ENCODE measurements at regions not wholly inside any gene's neighbourhood (a gene's known extent, or its start where the extent isn't known, plus 50 kb on each side); places are given as distances from the start of the nearest gene placed in this dataset.

DNA sequence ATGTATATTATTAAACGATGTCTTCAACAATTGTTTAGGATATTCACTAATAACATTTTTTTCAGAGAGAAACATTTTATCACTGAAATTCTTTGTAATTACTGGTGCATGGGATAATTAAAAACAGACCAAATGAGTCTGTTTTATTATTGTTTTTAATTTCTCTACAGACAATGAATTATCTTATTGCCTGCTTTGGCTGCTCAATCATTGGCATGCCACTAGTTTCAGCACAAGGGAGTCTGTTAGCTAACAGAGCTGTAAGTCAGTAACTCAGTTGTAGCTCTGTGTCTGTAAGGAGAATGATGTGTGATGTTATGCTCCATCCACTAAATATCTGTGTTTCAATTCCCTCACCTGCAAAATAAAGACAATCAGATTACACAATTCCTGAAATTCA is 443.9 kb downstream of the PRR16 start:
- H3K9me3 Mint-ChIP-seq: peaks cover 9% of the 10 kb centered on the region
- TF ChIP-seq, protein P1, sequence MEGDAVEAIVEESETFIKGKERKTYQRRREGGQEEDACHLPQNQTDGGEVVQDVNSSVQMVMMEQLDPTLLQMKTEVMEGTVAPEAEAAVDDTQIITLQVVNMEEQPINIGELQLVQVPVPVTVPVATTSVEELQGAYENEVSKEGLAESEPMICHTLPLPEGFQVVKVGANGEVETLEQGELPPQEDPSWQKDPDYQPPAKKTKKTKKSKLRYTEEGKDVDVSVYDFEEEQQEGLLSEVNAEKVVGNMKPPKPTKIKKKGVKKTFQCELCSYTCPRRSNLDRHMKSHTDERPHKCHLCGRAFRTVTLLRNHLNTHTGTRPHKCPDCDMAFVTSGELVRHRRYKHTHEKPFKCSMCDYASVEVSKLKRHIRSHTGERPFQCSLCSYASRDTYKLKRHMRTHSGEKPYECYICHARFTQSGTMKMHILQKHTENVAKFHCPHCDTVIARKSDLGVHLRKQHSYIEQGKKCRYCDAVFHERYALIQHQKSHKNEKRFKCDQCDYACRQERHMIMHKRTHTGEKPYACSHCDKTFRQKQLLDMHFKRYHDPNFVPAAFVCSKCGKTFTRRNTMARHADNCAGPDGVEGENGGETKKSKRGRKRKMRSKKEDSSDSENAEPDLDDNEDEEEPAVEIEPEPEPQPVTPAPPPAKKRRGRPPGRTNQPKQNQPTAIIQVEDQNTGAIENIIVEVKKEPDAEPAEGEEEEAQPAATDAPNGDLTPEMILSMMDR (IDR thresholded peaks at IDR 0.05; ENCODE audit: unreplicated experiment): no peak
- H3K27me3 Mint-ChIP-seq (ENCODE audit: low read depth): no peaks in the 10 kb centered on the region
- no peak for DNase-seq (ENCODE audit: low spot score in 2 of 2, unreplicated experiment in 2 of 2)
- H3K27ac Mint-ChIP-seq: no peak overlapping the region
- H3K36me3 Mint-ChIP-seq: no peaks in the 10 kb centered on the region
- H3K4me3 Mint-ChIP-seq: no peak overlapping the region
- peaks cover 10% of the 10 kb centered on the region for H3K4me1 Mint-ChIP-seq

DNA sequence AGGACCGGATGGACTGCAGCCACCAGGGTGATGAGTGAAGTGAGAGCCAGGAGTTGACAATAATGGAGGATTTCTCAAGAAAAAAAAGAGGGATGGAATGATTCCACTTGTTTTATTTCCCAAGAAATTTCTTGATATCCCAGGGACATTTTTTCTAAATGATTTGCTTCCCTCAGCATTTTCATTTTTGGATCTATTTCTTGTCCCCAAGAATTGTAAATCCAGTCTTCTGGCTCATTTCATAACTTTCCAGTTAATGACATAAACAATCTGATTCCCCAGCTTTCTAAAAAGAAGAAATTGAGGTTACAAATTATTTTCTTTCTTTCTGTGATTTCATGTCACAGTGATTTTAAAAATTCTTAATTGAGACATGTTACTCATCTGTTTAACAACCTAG is 446.5 kb downstream of the PRR16 start:
- peaks cover 10% of the 10 kb centered on the region for H3K4me1 Mint-ChIP-seq
- H3K9me3 Mint-ChIP-seq: no peaks in the 10 kb centered on the region
- DNase-seq (ENCODE audit: low spot score in 2 of 2, unreplicated experiment in 2 of 2): no peak
- no peaks in the 10 kb centered on the region for H3K27me3 Mint-ChIP-seq (ENCODE audit: low read depth)
- H3K36me3 Mint-ChIP-seq: no peaks in the 10 kb centered on the region
- TF ChIP-seq, protein P1 (IDR thresholded peaks at IDR 0.05; ENCODE audit: unreplicated experiment): no peak
- H3K4me3 Mint-ChIP-seq: no peak overlapping the region
- no peak overlapping the region for H3K27ac Mint-ChIP-seq

DNA sequence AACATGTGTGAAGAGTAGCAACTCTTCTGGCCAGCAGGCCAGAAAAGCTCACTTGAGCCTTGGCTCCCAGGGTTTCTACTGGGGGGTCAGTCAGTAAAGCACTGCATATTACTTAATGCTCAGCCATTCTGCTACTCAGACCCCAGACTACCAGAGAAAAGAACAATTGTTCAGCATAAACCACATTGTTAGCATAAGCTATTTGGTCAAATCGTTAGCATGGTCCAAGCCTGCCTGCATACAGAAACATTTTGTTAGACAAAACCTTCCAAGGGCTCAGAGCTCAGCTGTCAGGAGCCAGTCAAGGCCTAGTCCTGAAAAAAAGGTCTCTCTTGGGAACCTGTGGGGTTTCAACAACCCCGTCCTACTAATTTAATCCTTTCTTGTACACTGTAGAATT is 449.3 kb downstream of the PRR16 start:
- no peaks in the 10 kb centered on the region for H3K9me3 Mint-ChIP-seq
- no peaks in the 10 kb centered on the region for H3K36me3 Mint-ChIP-seq
- H3K27ac Mint-ChIP-seq: no peak overlapping the region
- TF ChIP-seq, protein P1 (IDR thresholded peaks at IDR 0.05; ENCODE audit: unreplicated experiment): no peak
- no peak overlapping the region for H3K4me3 Mint-ChIP-seq
- H3K27me3 Mint-ChIP-seq (ENCODE audit: low read depth): no peaks in the 10 kb centered on the region
- H3K4me1 Mint-ChIP-seq: peaks cover 10% of the 10 kb centered on the region
- no peak for DNase-seq (ENCODE audit: low spot score in 2 of 2, unreplicated experiment in 2 of 2)

DNA sequence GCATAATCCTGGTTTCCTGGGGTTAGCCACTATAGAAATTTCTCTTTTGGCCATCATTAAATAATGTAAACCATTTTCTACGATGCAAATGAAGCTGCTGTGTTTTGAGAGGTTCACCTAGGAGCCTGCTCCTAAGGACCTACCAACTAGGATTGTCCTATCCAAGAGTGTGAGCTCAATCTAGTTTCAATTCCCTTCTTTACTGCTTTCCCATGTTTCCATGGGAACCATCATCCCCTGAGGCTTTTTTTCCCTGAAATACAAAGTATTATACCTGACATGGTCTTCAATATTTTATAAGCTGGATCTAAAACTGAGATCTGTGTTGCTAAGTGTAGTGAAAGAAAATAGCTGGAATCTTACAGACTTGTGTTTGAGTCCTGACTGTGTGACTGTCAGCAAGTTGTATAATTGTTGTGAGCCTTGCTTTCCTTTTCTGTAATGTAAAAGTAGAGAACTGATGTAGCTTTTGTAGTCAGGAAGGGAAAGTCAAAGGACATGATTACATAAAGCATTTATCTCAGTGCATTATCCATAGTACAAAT is 453.2 kb downstream of the PRR16 start:
- TF ChIP-seq, protein P1 (IDR thresholded peaks at IDR 0.05; ENCODE audit: unreplicated experiment): no peak
- H3K27ac Mint-ChIP-seq: no peak overlapping the region
- H3K4me3 Mint-ChIP-seq: no peak overlapping the region
- no peaks in the 10 kb centered on the region for H3K9me3 Mint-ChIP-seq
- DNase-seq (ENCODE audit: low spot score in 2 of 2, unreplicated experiment in 2 of 2): no peak
- no peaks in the 10 kb centered on the region for H3K4me1 Mint-ChIP-seq
- no peaks in the 10 kb centered on the region for H3K27me3 Mint-ChIP-seq (ENCODE audit: low read depth)
- H3K36me3 Mint-ChIP-seq: no peaks in the 10 kb centered on the region

DNA sequence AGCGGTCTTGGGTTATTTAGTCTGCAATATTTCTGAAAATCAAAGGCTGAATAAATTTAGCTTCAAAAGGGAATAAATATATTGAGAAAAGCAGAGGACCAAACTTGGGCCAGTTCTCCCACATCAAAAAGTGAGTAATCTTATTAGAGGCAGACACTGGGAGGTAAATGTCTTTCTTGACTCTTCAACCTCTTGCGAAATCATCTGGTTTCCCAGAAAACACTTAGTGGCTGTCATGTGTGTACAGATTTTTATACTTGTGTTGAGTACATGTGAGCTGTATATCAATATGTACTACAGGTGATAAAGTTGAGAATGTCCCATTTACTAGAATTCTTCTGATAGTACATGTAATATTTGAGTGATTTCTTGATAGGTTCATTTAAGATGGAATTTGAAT is 454.9 kb downstream of the PRR16 start:
- H3K4me3 Mint-ChIP-seq: no peak overlapping the region
- DNase-seq (ENCODE audit: low spot score in 2 of 2, unreplicated experiment in 2 of 2): no peak
- no peaks in the 10 kb centered on the region for H3K36me3 Mint-ChIP-seq
- H3K4me1 Mint-ChIP-seq: no peaks in the 10 kb centered on the region
- H3K9me3 Mint-ChIP-seq: no peaks in the 10 kb centered on the region
- no peaks in the 10 kb centered on the region for H3K27me3 Mint-ChIP-seq (ENCODE audit: low read depth)
- no peak overlapping the region for H3K27ac Mint-ChIP-seq
- TF ChIP-seq, protein P1 (IDR thresholded peaks at IDR 0.05; ENCODE audit: unreplicated experiment): no peak

DNA sequence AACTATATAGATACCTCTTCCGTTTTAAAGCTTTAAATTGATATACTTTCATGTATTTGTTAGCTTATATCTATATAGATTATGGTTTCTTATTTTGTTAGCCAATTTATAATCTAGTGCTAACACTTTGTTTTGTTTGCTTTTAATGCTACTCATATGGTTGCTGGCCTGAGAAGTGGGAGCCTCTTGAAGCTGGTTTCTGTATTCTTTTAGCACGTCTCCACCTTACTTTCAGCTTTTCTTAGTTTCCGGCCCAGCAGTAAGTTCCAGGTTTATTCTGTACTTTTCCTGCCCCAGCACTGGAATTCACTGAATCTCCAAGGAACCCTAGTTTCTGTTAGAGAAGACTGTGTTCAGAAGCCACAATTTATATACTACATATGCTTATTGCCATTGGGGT is 458.9 kb downstream of the PRR16 start:
- Mint-ChIP-seq H3K27ac (no peak overlapping the region), H3K4me3 (no peak overlapping the region)

More for the DNA sequence above, 458.9 kb downstream of the PRR16 start:
- H3K36me3 Mint-ChIP-seq: no peaks in the 10 kb centered on the region
- DNase-seq (ENCODE audit: low spot score in 2 of 2, unreplicated experiment in 2 of 2): no peak
- H3K4me1 Mint-ChIP-seq: peaks cover 7% of the 10 kb centered on the region
- no peaks in the 10 kb centered on the region for H3K27me3 Mint-ChIP-seq (ENCODE audit: low read depth)
- no peaks in the 10 kb centered on the region for H3K9me3 Mint-ChIP-seq
- TF ChIP-seq, protein P1 (IDR thresholded peaks at IDR 0.05; ENCODE audit: unreplicated experiment): no peak

All from mesothelial cell of epicardium (in vitro differentiated cells).